ENCODE measurements at regions not wholly inside any gene's neighbourhood (a gene's known extent, or its start where the extent isn't known, plus 50 kb on each side); places are given as distances from the start of the nearest gene placed in this dataset.

GRCh38 chr13:68810660-68811059, 1297.0 kb upstream of the ATXN8OS start:
- Histone ChIP-seq H3K4ac (replicated peaks; ENCODE audit: insufficient read length, low read depth, low read length) (no peak overlapping the region), H4K8ac (ENCODE audit: extremely low read depth, insufficient read depth, low read length) (no peak overlapping the region), H3K23ac (ENCODE audit: insufficient read length) (no peak overlapping the region), H2BK12ac (ENCODE audit: low read depth, low read length) (no peak overlapping the region), H4K5ac (ENCODE audit: insufficient read length, low read depth, low read length) (no peak overlapping the region), H4K20me1 (replicated peaks in 1 of 2; ENCODE audit: control insufficient read depth in 1 of 2, insufficient read depth in 2 of 2, low read length in 2 of 2) (no peaks in the 10 kb centered on the region), H3K4me2 (ENCODE audit: insufficient read depth in 1 of 2, low read depth in 2 of 2, low read length in 2 of 2) (no peak overlapping the region), H3K4me3 (ENCODE audit: extremely low read depth in 1 of 4, insufficient read depth in 2 of 4, low read depth in 3 of 4, low read length in 4 of 4) (no peak overlapping the region), H2BK15ac (ENCODE audit: low read length) (no peak overlapping the region), H3K79me1 (ENCODE audit: low read depth, low read length) (no peaks in the 10 kb centered on the region), H2BK20ac (ENCODE audit: low read length) (no peak overlapping the region), H2AK5ac (ENCODE audit: low read depth, low read length) (no peak overlapping the region), H3K36me3 (ENCODE audit: control insufficient read depth in 2 of 4, insufficient read depth in 4 of 4, low read length in 3 of 4) (no peaks in the 10 kb centered on the region), H4K91ac (replicated peaks; ENCODE audit: insufficient read length, low read length) (no peak overlapping the region), H2BK5ac (ENCODE audit: low read depth, low read length) (no peak overlapping the region), H3K18ac (ENCODE audit: extremely low read depth, low read length) (no peak overlapping the region), H3K9ac (replicated peaks in 1 of 4; ENCODE audit: extremely low read depth in 1 of 4, low read depth in 3 of 4, low read length in 3 of 4) (no peak overlapping the region), H3K79me2 (ENCODE audit: control insufficient read depth in 1 of 2, insufficient read depth in 2 of 2, low read length in 2 of 2) (no peaks in the 10 kb centered on the region), H3K9me3 (ENCODE audit: insufficient read depth in 2 of 2, low read depth in 1 of 2, low read length in 1 of 2) (no peaks in the 10 kb centered on the region), H3K23me2 (ENCODE audit: low read depth, low read length) (no peaks in the 10 kb centered on the region), H3K4me1 (replicated peaks in 1 of 4; ENCODE audit: control insufficient read depth in 3 of 4, insufficient read depth in 4 of 4, low read length in 3 of 4) (no peaks in the 10 kb centered on the region), H3K56ac (replicated peaks; ENCODE audit: insufficient read length, low read depth, low read length) (no peak overlapping the region), H3K27ac (ENCODE audit: low read depth, low read length) (no peak overlapping the region), H2AFZ (ENCODE audit: low read length) (no peak overlapping the region), H3K27me3 (replicated peaks in 1 of 4; ENCODE audit: control insufficient read depth in 3 of 4, extremely low read depth in 1 of 4, insufficient read depth in 3 of 4, low read length in 3 of 4) (no peaks in the 10 kb centered on the region), H2BK120ac (replicated peaks; ENCODE audit: low read depth, low read length) (no peak overlapping the region), H3K14ac (ENCODE audit: insufficient read length) (no peak overlapping the region)
- POLR2A ChIA-PET (ENCODE audit: partially characterized antibody) = no interaction called here
- DNase-seq (ENCODE audit: low read depth in 1 of 2, low spot score in 2 of 2) (no peak), FAIRE-seq (peak; percentile 71)
- 25% methylated on average over 1 of the region's 1 CpG; no CpG with 5 or more reads in 1 of the 2 experiments for WGBS, 2 experiments (ENCODE audit: extremely low coverage in 1 of 2, insufficient coverage in 1 of 2, insufficient read length in 1 of 2, insufficient replicate concordance in 2 of 2, low coverage in 1 of 2, low lambda C conversion rate in 2 of 2, missing lambda C conversion rate in 1 of 2)
- CTCF ChIA-PET (ENCODE audit: partially characterized antibody) = interaction anchor here (0.6 to 2.1 kb wide), 12 partner anchors 9 to 1547 kb away, joined by 3 to 10 read pairs (median 4); no protein-coding TSS in a partner anchor
- no peak for TF ChIP-seq SP1 (IDR thresholded peaks at IDR 0.05; ENCODE audit: low read depth, low read length)
- TF ChIP-seq RAD21 (IDR thresholded peaks at IDR 0.05 in 1 of 2, conservative IDR thresholded peaks at IDR 0.05 in 1 of 2; ENCODE audit: low read depth in 2 of 2, low read length in 2 of 2) = peak; percentile 80 to 81
- TF ChIP-seq CTCF (IDR thresholded peaks at IDR 0.05; ENCODE audit: control extremely low read depth in 1 of 3, insufficient read depth in 1 of 3, low read depth in 1 of 3, low read length in 3 of 3) = peak in 1 of 3 experiments; percentile 56; a peak in 2 of 4 replicates

Measured in H1 (cell line).